Mesendoderm (in vitro differentiated cells): ENCODE measurements at regions not wholly inside any gene's neighbourhood (a gene's known extent, or its start where the extent isn't known, plus 50 kb on each side); places are given as distances from the start of the nearest gene placed in this dataset.

ENCODE experiments used
- DNase-seq: peaks from one replicate; pipeline ENCODE4 v3.0.0; 2013
- H2AK5ac ChIP-seq: 2 replicates; pipeline ENCODE4 v1.6.1; 2013; ENCODE audit warnings: low read length, inconsistent platforms
- H2BK120ac ChIP-seq: 2 replicates; pipeline ENCODE4 v1.6.1; 2013; ENCODE audit warnings: low read depth, mild to moderate bottlenecking, low read length, moderate library complexity, mixed read lengths
- H2BK15ac ChIP-seq: replicated peaks from 2 replicates; pipeline ENCODE4 v1.6.1; 2013; ENCODE audit warnings: low read depth, mild to moderate bottlenecking, moderate library complexity
- H2BK5ac ChIP-seq: 2 replicates; pipeline ENCODE4 v1.6.1; 2013; ENCODE audit warnings: low read length, inconsistent platforms
- H3K18ac ChIP-seq: 2 replicates; pipeline ENCODE4 v1.6.1; 2013; ENCODE audit warnings: mild to moderate bottlenecking, low read length, mixed read lengths
- H3K23ac ChIP-seq: one replicate; pipeline ENCODE4 v1.6.1; 2013; ENCODE audit warnings: low read length
- H3K27ac ChIP-seq: 2 replicates; pipeline ENCODE4 v1.5.1; 2013; ENCODE audit warnings: low read depth, mild to moderate bottlenecking, inconsistent platforms, low read length, moderate library complexity
- H3K27me3 ChIP-seq: 2 replicates; pipeline ENCODE4 v1.6.1; 2013; ENCODE audit warnings: low read length, control low read depth, mild to moderate bottlenecking, inconsistent platforms; ENCODE audit not compliant: insufficient read depth, poor library complexity
- H3K36me3 ChIP-seq: 2 replicates; pipeline ENCODE4 v1.6.1; 2013; ENCODE audit warnings: low read length, inconsistent platforms; ENCODE audit not compliant: control insufficient read depth, insufficient read depth
- H3K4ac ChIP-seq: one replicate; pipeline ENCODE4 v1.6.1; 2013; ENCODE audit warnings: low read depth, mild to moderate bottlenecking, low read length, moderate library complexity
- H3K4me1 ChIP-seq: 2 replicates; pipeline ENCODE4 v1.6.1; 2013; ENCODE audit warnings: low read depth, low read length, inconsistent platforms; ENCODE audit not compliant: control insufficient read depth
- H3K4me2 ChIP-seq: 2 replicates; pipeline ENCODE4 v1.6.1; 2013; ENCODE audit warnings: low read length
- H3K4me3 ChIP-seq: 2 replicates; pipeline ENCODE4 v1.5.1; 2013; ENCODE audit warnings: mild to moderate bottlenecking, low read length
- H3K56ac ChIP-seq: one replicate; pipeline ENCODE4 v1.6.1; 2013; ENCODE audit warnings: low read length
- H3K79me1 ChIP-seq: 2 replicates; pipeline ENCODE4 v1.6.1; 2013; ENCODE audit warnings: low read length, inconsistent platforms
- H3K79me2 ChIP-seq: 2 replicates; pipeline ENCODE4 v1.6.1; 2013; ENCODE audit warnings: mild to moderate bottlenecking, low read length; ENCODE audit not compliant: control insufficient read depth, insufficient read depth
- H3K9ac ChIP-seq: 2 replicates; pipeline ENCODE4 v1.6.1; 2013; ENCODE audit warnings: low read length, inconsistent platforms
- H4K5ac ChIP-seq: one replicate; pipeline ENCODE4 v1.6.1; 2013; ENCODE audit warnings: low read length
- H4K8ac ChIP-seq: one replicate; pipeline ENCODE4 v1.6.1; 2013; ENCODE audit warnings: low read depth, mild to moderate bottlenecking, control low read depth, low read length, moderate library complexity
- WGBS: extraction: QIAGEN DNeasy Blood & Tissue Kit; methylation state at CpG from one replicate; pipeline ENCODE4 v1.1.7; 2013; ENCODE audit warnings: low lambda C conversion rate, missing lambda C conversion rate; ENCODE audit not compliant: insufficient coverage; ENCODE audit errors: extremely low coverage; 5-methylcytosine and 5-hydroxymethylcytosine counted together

GRCh38 chr6:40194447-40195170, 260.3 kb upstream of the MOCS1 start:
- Histone ChIP-seq H2AK5ac (no peak overlapping the region), H2BK5ac (no peak overlapping the region), H3K79me2 (no peaks in the 10 kb centered on the region), H3K79me1 (no peaks in the 10 kb centered on the region), H3K27me3 (no peaks in the 10 kb centered on the region), H3K23ac (no peak overlapping the region), H3K4ac (no peak overlapping the region), H3K18ac (no peak overlapping the region), H3K9ac (no peak overlapping the region), H3K36me3 (no peaks in the 10 kb centered on the region), H3K56ac (no peak overlapping the region), H2BK120ac (no peak overlapping the region), H3K4me2 (no peak overlapping the region), H3K27ac (no peak overlapping the region), H3K4me1 (no peaks in the 10 kb centered on the region), H4K5ac (no peak overlapping the region), H4K8ac (no peak overlapping the region), H2BK15ac (no peak overlapping the region), H3K4me3 (no peak overlapping the region)
- WGBS, result no CpG with 5 or more reads among the region's 3 CpGs
- DNase-seq, result no peak

- no peak overlapping the region for H2BK120ac ChIP-seq
- no peak overlapping the region for H3K27ac ChIP-seq
- no peak overlapping the region for H3K4ac ChIP-seq
- no peaks in the 10 kb centered on the region for H3K79me2 ChIP-seq
- H3K23ac ChIP-seq, result no peak overlapping the region
- no peak overlapping the region for H3K4me3 ChIP-seq
- H3K4me1 ChIP-seq, result no peaks in the 10 kb centered on the region
- no peak for DNase-seq
- H2BK15ac ChIP-seq, result no peak overlapping the region
- no peaks in the 10 kb centered on the region for H3K36me3 ChIP-seq
- H3K79me1 ChIP-seq, result no peaks in the 10 kb centered on the region
- H3K18ac ChIP-seq, result no peak overlapping the region
- no peak overlapping the region for H3K4me2 ChIP-seq
- no peaks in the 10 kb centered on the region for H3K27me3 ChIP-seq
- WGBS, result no CpG with 5 or more reads among the region's 4 CpGs
- H3K56ac ChIP-seq, result no peak overlapping the region
- no peak overlapping the region for H3K9ac ChIP-seq
- H2AK5ac ChIP-seq, result no peak overlapping the region
- H2BK5ac ChIP-seq, result no peak overlapping the region
- H4K5ac ChIP-seq, result no peak overlapping the region
- H4K8ac ChIP-seq, result no peak overlapping the region
Measured at GRCh38 chr6:40192516-40192915, 258.3 kb upstream of the MOCS1 start.

- no peak overlapping the region for H3K56ac ChIP-seq
- no CpG with 5 or more reads among the region's 1 CpG for WGBS
- H3K79me2 ChIP-seq, result no peaks in the 10 kb centered on the region
- H2BK5ac ChIP-seq, result no peak overlapping the region
- H3K9ac ChIP-seq, result no peak overlapping the region
- no peak overlapping the region for H4K8ac ChIP-seq
- H3K4ac ChIP-seq, result no peak overlapping the region
- H2BK15ac ChIP-seq, result no peak overlapping the region
- no peak overlapping the region for H3K23ac ChIP-seq
- no peak for DNase-seq
- H3K18ac ChIP-seq, result no peak overlapping the region
- no peaks in the 10 kb centered on the region for H3K79me1 ChIP-seq
- H3K4me3 ChIP-seq, result no peak overlapping the region
- no peak overlapping the region for H4K5ac ChIP-seq
- no peak overlapping the region for H2BK120ac ChIP-seq
- H3K4me2 ChIP-seq, result no peak overlapping the region
- H2AK5ac ChIP-seq, result no peak overlapping the region
- no peaks in the 10 kb centered on the region for H3K4me1 ChIP-seq
- no peaks in the 10 kb centered on the region for H3K36me3 ChIP-seq
- H3K27me3 ChIP-seq, result no peaks in the 10 kb centered on the region
- no peak overlapping the region for H3K27ac ChIP-seq
Measured at GRCh38 chr6:40188931-40189330, 254.7 kb upstream of the MOCS1 start.

GRCh38 chr6:40187535-40188144, 253.4 kb upstream of the MOCS1 start:
- H3K18ac ChIP-seq, result no peak overlapping the region
- H3K27me3 ChIP-seq, result no peaks in the 10 kb centered on the region
- H2BK120ac ChIP-seq, result no peak overlapping the region
- no peaks in the 10 kb centered on the region for H3K4me1 ChIP-seq
- H3K27ac ChIP-seq, result no peak overlapping the region
- no peak overlapping the region for H3K4ac ChIP-seq
- no peaks in the 10 kb centered on the region for H3K79me1 ChIP-seq
- no peak overlapping the region for H3K9ac ChIP-seq
- H4K8ac ChIP-seq, result no peak overlapping the region
- H2BK15ac ChIP-seq, result no peak overlapping the region
- no peaks in the 10 kb centered on the region for H3K79me2 ChIP-seq
- H3K56ac ChIP-seq, result no peak overlapping the region
- peak; percentile 42 for DNase-seq
- no peak overlapping the region for H2AK5ac ChIP-seq
- no peak overlapping the region for H2BK5ac ChIP-seq
- H3K23ac ChIP-seq, result no peak overlapping the region
- no peak overlapping the region for H3K4me3 ChIP-seq
- no peaks in the 10 kb centered on the region for H3K36me3 ChIP-seq
- no peak overlapping the region for H3K4me2 ChIP-seq
- no peak overlapping the region for H4K5ac ChIP-seq
- WGBS, result no CpG with 5 or more reads among the region's 5 CpGs

- Histone ChIP-seq H3K9ac (no peak overlapping the region), H3K4me1 (no peaks in the 10 kb centered on the region), H4K8ac (no peak overlapping the region), H3K18ac (no peak overlapping the region), H2AK5ac (no peak overlapping the region), H3K4me3 (no peak overlapping the region), H3K36me3 (no peaks in the 10 kb centered on the region), H2BK120ac (no peak overlapping the region), H3K79me2 (no peaks in the 10 kb centered on the region), H2BK5ac (no peak overlapping the region), H3K4me2 (no peak overlapping the region), H4K5ac (no peak overlapping the region), H3K4ac (no peak overlapping the region), H3K27ac (no peak overlapping the region), H3K79me1 (no peaks in the 10 kb centered on the region), H3K23ac (no peak overlapping the region), H3K27me3 (no peaks in the 10 kb centered on the region), H2BK15ac (no peak overlapping the region), H3K56ac (no peak overlapping the region)
- no peak for DNase-seq
- no CpG with 5 or more reads among the region's 1 CpG for whole genome bisulfite sequencing
Measured at GRCh38 chr6:40185486-40185885, 251.2 kb upstream of the MOCS1 start.

GRCh38 chr6:40183902-40184301, 249.6 kb upstream of the MOCS1 start:
- Histone ChIP-seq H4K8ac (no peak overlapping the region), H4K5ac (no peak overlapping the region), H3K4ac (no peak overlapping the region), H3K4me3 (no peak overlapping the region), H3K79me2 (no peaks in the 10 kb centered on the region), H3K27me3 (no peaks in the 10 kb centered on the region), H3K27ac (no peak overlapping the region), H2BK5ac (no peak overlapping the region), H3K23ac (no peak overlapping the region), H3K79me1 (no peaks in the 10 kb centered on the region), H3K36me3 (no peaks in the 10 kb centered on the region), H3K9ac (no peak overlapping the region), H2BK15ac (no peak overlapping the region), H2AK5ac (no peak overlapping the region), H3K56ac (no peak overlapping the region), H3K4me1 (no peaks in the 10 kb centered on the region), H3K18ac (no peak overlapping the region), H2BK120ac (no peak overlapping the region), H3K4me2 (no peak overlapping the region)
- WGBS, result no CpG with 5 or more reads among the region's 4 CpGs
- DNase-seq, result peak; percentile 7
